ENCODE measurements at regions not wholly inside any gene's neighbourhood (a gene's known extent, or its start where the extent isn't known, plus 50 kb on each side); places are given as distances from the start of the nearest gene placed in this dataset.

GRCh38 chr2:240196716-240197461 is 56.4 kb upstream of the OTOS start:
- WGBS (ENCODE audit: low lambda C conversion rate, missing lambda C conversion rate) = 88% methylated on average over 10 of the region's 10 CpGs
- H3K9me2 ChIP-seq (replicated peaks; ENCODE audit: insufficient read depth) = no peaks in the 10 kb centered on the region
- H3K27ac ChIP-seq = no peak overlapping the region
- H4K20me1 ChIP-seq (ENCODE audit: insufficient read depth, poor library complexity, severe bottlenecking) = no peaks in the 10 kb centered on the region
- no peak overlapping the region for H3K4me2 ChIP-seq
- H3K4me3 ChIP-seq = no peak overlapping the region
- no peak overlapping the region for H2AFZ ChIP-seq
- no peaks in the 10 kb centered on the region for H3K27me3 ChIP-seq
- H3K9me3 ChIP-seq (ENCODE audit: low read depth) = no peaks in the 10 kb centered on the region
- DNase-seq (ENCODE audit: low spot score) = no peak
- TF ChIP-seq CTCF (IDR thresholded peaks at IDR 0.05; ENCODE audit: poor library complexity) = no peak
- TF ChIP-seq EZH2 (IDR thresholded peaks at IDR 0.05; ENCODE audit: borderline replicate concordance) = no peak
- TF ChIP-seq EZH2phosphoT487 (IDR thresholded peaks at IDR 0.05; ENCODE audit: low read depth, severe bottlenecking, unreplicated experiment) = no peak
- no peaks in the 10 kb centered on the region for H3K4me1 ChIP-seq (ENCODE audit: insufficient read depth)
- no peaks in the 10 kb centered on the region for H3K36me3 ChIP-seq (replicated peaks; ENCODE audit: insufficient read depth, low read depth)
- H3K79me2 ChIP-seq = no peaks in the 10 kb centered on the region

DNA sequence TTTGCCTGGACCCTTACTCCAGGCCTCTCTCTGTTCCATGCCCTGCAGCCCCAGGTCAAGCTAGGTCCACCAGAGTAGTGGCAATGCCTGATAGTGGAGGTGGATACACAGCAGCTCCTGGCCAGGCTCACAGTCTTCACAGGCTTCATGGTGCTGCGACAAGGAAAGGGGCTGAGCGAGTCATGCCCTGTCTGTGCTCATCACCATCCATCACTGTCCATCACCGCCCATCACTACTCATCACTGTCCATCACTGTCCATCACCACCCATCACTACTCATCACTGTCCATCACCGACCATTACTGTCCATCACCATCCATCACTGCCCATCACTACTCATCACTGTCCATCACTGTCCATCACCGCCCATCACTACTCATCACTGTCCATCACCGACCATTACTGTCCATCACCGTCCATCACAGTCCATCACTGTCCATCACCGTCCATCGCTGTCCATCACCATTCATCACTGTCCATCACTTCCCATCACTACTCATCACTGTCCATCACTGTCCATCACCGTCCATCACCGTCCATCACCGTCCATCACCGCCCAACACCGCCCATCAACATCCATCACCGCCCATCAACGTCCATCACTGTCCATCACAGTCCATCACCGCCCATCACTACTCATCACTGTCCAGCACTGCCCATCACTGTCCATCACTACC is 57.1 kb upstream of the OTOS start:
- Histone ChIP-seq H2AFZ (no peak overlapping the region), H3K9me3 (ENCODE audit: low read depth) (no peaks in the 10 kb centered on the region), H3K4me1 (ENCODE audit: insufficient read depth) (no peaks in the 10 kb centered on the region), H3K4me2 (no peak overlapping the region), H3K9me2 (replicated peaks; ENCODE audit: insufficient read depth) (no peaks in the 10 kb centered on the region), H3K27ac (no peak overlapping the region), H4K20me1 (ENCODE audit: insufficient read depth, poor library complexity, severe bottlenecking) (no peaks in the 10 kb centered on the region), H3K4me3 (no peak overlapping the region), H3K79me2 (no peaks in the 10 kb centered on the region), H3K36me3 (replicated peaks; ENCODE audit: insufficient read depth, low read depth) (no peaks in the 10 kb centered on the region), H3K27me3 (no peaks in the 10 kb centered on the region)
- WGBS (ENCODE audit: low lambda C conversion rate, missing lambda C conversion rate) = 94% methylated on average over 16 of the region's 17 CpGs
- DNase-seq (ENCODE audit: low spot score) = no peak
- TF ChIP-seq EZH2phosphoT487 (IDR thresholded peaks at IDR 0.05; ENCODE audit: low read depth, severe bottlenecking, unreplicated experiment) (no peak), EZH2 (IDR thresholded peaks at IDR 0.05; ENCODE audit: borderline replicate concordance) (no peak), CTCF (IDR thresholded peaks at IDR 0.05; ENCODE audit: poor library complexity) (no peak)

GRCh38 chr2:240198226-240198625 is 57.8 kb upstream of the OTOS start:
- WGBS (ENCODE audit: low lambda C conversion rate, missing lambda C conversion rate) = 93% methylated on average over 6 of the region's 6 CpGs
- Histone ChIP-seq H3K27me3 (no peaks in the 10 kb centered on the region), H3K4me1 (ENCODE audit: insufficient read depth) (no peaks in the 10 kb centered on the region), H3K9me3 (ENCODE audit: low read depth) (no peaks in the 10 kb centered on the region), H2AFZ (no peak overlapping the region), H3K4me2 (no peak overlapping the region), H3K9me2 (replicated peaks; ENCODE audit: insufficient read depth) (no peaks in the 10 kb centered on the region), H3K27ac (no peak overlapping the region), H3K4me3 (no peak overlapping the region), H4K20me1 (ENCODE audit: insufficient read depth, poor library complexity, severe bottlenecking) (no peaks in the 10 kb centered on the region), H3K79me2 (no peaks in the 10 kb centered on the region), H3K36me3 (replicated peaks; ENCODE audit: insufficient read depth, low read depth) (no peaks in the 10 kb centered on the region)
- DNase-seq (ENCODE audit: low spot score) = no peak
- no peak for TF ChIP-seq CTCF (IDR thresholded peaks at IDR 0.05; ENCODE audit: poor library complexity)
- TF ChIP-seq EZH2 (IDR thresholded peaks at IDR 0.05; ENCODE audit: borderline replicate concordance) = no peak
- TF ChIP-seq EZH2phosphoT487 (IDR thresholded peaks at IDR 0.05; ENCODE audit: low read depth, severe bottlenecking, unreplicated experiment) = no peak
